K562 (cell line): ENCODE measurements at regions not wholly inside any gene's neighbourhood (a gene's known extent, or its start where the extent isn't known, plus 50 kb on each side); places are given as distances from the start of the nearest gene placed in this dataset.

ENCODE experiments used
- ATAC-seq: fragments of 200-7000 bp; cut with Tn5 transposase; 3 replicates; pipeline ENCODE4 v1.9.1; 2020; ENCODE audit warnings: moderate library complexity
- BruUV-seq: library from RNA; stranded (reverse); fragments of 400-500 nt; replicated peaks from 2 replicates; lab custom pipeline; 2021; lab: Mats Ljungman, UMichigan
- CTCF ChIA-PET: fragments of 300-600 bp; formaldehyde crosslinking; extraction: SDS; loops from one replicate; lab custom pipeline; 2021; ENCODE audit warnings: low intra/inter-chr PET ratio; lab: Yijun Ruan, JAX
- POLR2A ChIA-PET: fragments of 300-600, 350-650 bp; sonication (Branson Sonifier 250); formaldehyde crosslinking; extraction: SDS; loops from one replicate; lab custom pipeline; 2021; ENCODE audit warnings: antibody characterized with exemption, inconsistent platforms; lab: Yijun Ruan, JAX
- DNase-seq, 4 experiments: peaks; one replicate each; pipeline versions ENCODE4 v3.0.0 to v3.0.0-alpha.2; 2011 to 2018; ENCODE audit warnings: low spot score in 3 of 4, mixed read lengths in 3 of 4; ENCODE audit errors: extremely low read depth in 1 of 4
- FAIRE-seq: peaks from 2 replicates; lab custom pipeline; 2011; peaks lifted over from hg19 to GRCh38; lab: Jason Lieb, UNC
- H2AFZ ChIP-seq: 2 replicates; pipeline ENCODE4 v1.6.0; 2011; ENCODE audit warnings: low read depth, low read length, control low read depth, inconsistent platforms
- H3K27ac ChIP-seq: fragments of 200-600 bp; 3 replicates; pipeline ENCODE4 v1.8.0; 2011; ENCODE audit warnings: low read depth, mild to moderate bottlenecking, control low read depth, inconsistent platforms, low read length, moderate library complexity, mixed read lengths; ENCODE audit errors: extremely low read depth
- H3K27me3 ChIP-seq, 2 experiments: fragments of 300-600 bp in 1 of 2; 2 replicates in 1 of 2; 3 replicates in 1 of 2; pipeline versions ENCODE4 v1.6.0 to v1.8.0; 2011; ENCODE audit warnings: inconsistent platforms in 2 of 2, low read length in 2 of 2, mild to moderate bottlenecking in 1 of 2, mixed read lengths in 1 of 2, moderate library complexity in 1 of 2; ENCODE audit not compliant: control insufficient read depth in 2 of 2, insufficient read depth in 2 of 2
- H3K36me3 ChIP-seq: fragments of 300-600 bp; 3 replicates; pipeline ENCODE4 v1.8.0; 2011; ENCODE audit warnings: mild to moderate bottlenecking, low read length, inconsistent platforms; ENCODE audit not compliant: control insufficient read depth, insufficient read depth
- H3K4me1 ChIP-seq, 2 experiments: fragments of 200-600 bp in 1 of 2; replicated peaks in 1 of 2; 2 replicates in 1 of 2; 3 replicates in 1 of 2; pipeline versions ENCODE4 v1.5.1 to v1.8.0; 2011; ENCODE audit warnings: inconsistent platforms in 2 of 2, low read length in 2 of 2, mild to moderate bottlenecking in 1 of 2, mixed read lengths in 1 of 2, moderate library complexity in 1 of 2; ENCODE audit not compliant: control insufficient read depth in 2 of 2, insufficient read depth in 2 of 2
- H3K4me2 ChIP-seq: 2 replicates; pipeline ENCODE4 v1.6.1; 2011; ENCODE audit warnings: low read length, control low read depth, inconsistent platforms, mixed read lengths; ENCODE audit not compliant: insufficient read depth
- H3K4me3 ChIP-seq: fragments of 200-600 bp; sonication (generic), shearing (Covaris generic); 2 replicates; pipeline ENCODE4 v1.5.1; 2016; ENCODE audit warnings: control low read depth, inconsistent platforms
- H3K79me2 ChIP-seq: fragments of 200-600 bp; 3 replicates; pipeline ENCODE4 v1.8.0; 2011; ENCODE audit warnings: low read length, inconsistent platforms; ENCODE audit not compliant: control insufficient read depth, insufficient read depth
- H3K9ac ChIP-seq, 2 experiments: 2 replicates each; pipeline versions ENCODE4 v1.6.0 to v1.6.1; 2011; ENCODE audit warnings: low read depth in 2 of 2, low read length in 2 of 2, control low read depth in 1 of 2, inconsistent platforms in 1 of 2, mild to moderate bottlenecking in 1 of 2, mixed read lengths in 1 of 2; ENCODE audit not compliant: insufficient read depth in 1 of 2
- H3K9me1 ChIP-seq: one replicate; pipeline ENCODE4 v1.6.0; 2011; ENCODE audit warnings: inconsistent platforms, mild to moderate bottlenecking, low read length, moderate library complexity; ENCODE audit not compliant: control insufficient read depth, insufficient read depth
- H3K9me3 ChIP-seq: replicated peaks from 2 replicates; pipeline ENCODE4 v1.5.1; 2011; ENCODE audit warnings: low read depth, low read length, inconsistent platforms; ENCODE audit not compliant: control insufficient read depth, insufficient read depth
- H4K20me1 ChIP-seq: replicated peaks from 2 replicates; pipeline ENCODE4 v1.6.1; 2011; ENCODE audit warnings: low read length, inconsistent platforms, mixed read lengths; ENCODE audit not compliant: control insufficient read depth, insufficient read depth
- C11orf30 ChIP-seq: fragments of 450-650 bp; IDR thresholded peaks from 2 replicates; pipeline ENCODE4 v1.6.1; 2016; ENCODE audit warnings: low read depth, mild to moderate bottlenecking
- FOXP1 ChIP-seq: sonication (generic); formaldehyde crosslinking; IDR thresholded peaks from 2 replicates; pipeline ENCODE4 v1.8.0; 2022; ENCODE audit warnings: mild to moderate bottlenecking, missing genetic modification reagents
- IRF2 ChIP-seq: sonication (generic); formaldehyde crosslinking; IDR thresholded peaks from 2 replicates; pipeline ENCODE4 v1.8.1; 2022; ENCODE audit warnings: mild to moderate bottlenecking, missing genetic modification reagents
- KLF1 ChIP-seq: fragments of 450-650 bp; IDR thresholded peaks from 2 replicates; pipeline ENCODE4 v1.6.1; 2016; ENCODE audit warnings: missing genetic modification characterization, missing compliant biosample characterization
- KLF16 ChIP-seq: IDR thresholded peaks from 2 replicates; pipeline ENCODE4 v1.6.1; 2016; ENCODE audit warnings: antibody characterized with exemption
- MAFF ChIP-seq: IDR thresholded peaks from 2 replicates; pipeline ENCODE4 v1.6.1; 2012; ENCODE audit warnings: low read length, improper control_type of control experiment
- MCM7 ChIP-seq, 2 experiments: fragments of 450-650 bp; IDR thresholded peaks; 2 replicates each; pipeline ENCODE4 v1.6.1; 2016 to 2018
- RBM39 ChIP-seq: fragments of 200-400 bp; formaldehyde crosslinking; optimal IDR thresholded peaks from 2 replicates; pipeline ENCODE3; 2018; ENCODE audit warnings: low read depth, low read length
- ZNF175 ChIP-seq: fragments of 200-800 bp; sonication (Bioruptor generic); IDR thresholded peaks from 2 replicates; pipeline ENCODE4 v1.6.1; 2016; ENCODE audit warnings: low read depth, mild to moderate bottlenecking, missing genetic modification characterization, missing compliant biosample characterization
- ZNF316 ChIP-seq: fragments of 450-650 bp; IDR thresholded peaks from 2 replicates; pipeline ENCODE4 v1.6.1; 2016
- ZNF780A ChIP-seq: fragments of 250-450 bp; sonication (Bioruptor Pico); IDR thresholded peaks from 2 replicates; pipeline ENCODE4 v1.5.0; 2021; ENCODE audit warnings: mild to moderate bottlenecking
- ZSCAN29 ChIP-seq: fragments of 450-650 bp; IDR thresholded peaks from 2 replicates; pipeline ENCODE4 v1.6.1; 2017
- WGBS: fragments of 100-300 bp; shearing (Covaris generic); methylation state at CpG from one replicate; pipeline ENCODE4 v1.1.6; 2016; ENCODE audit warnings: low coverage, mixed read lengths; ENCODE audit not compliant: insufficient coverage; ENCODE audit errors: missing lambda C conversion rate; 5-methylcytosine and 5-hydroxymethylcytosine counted together
- in situ Hi-C: fragments of 300-500 bp; cut with MboI; formaldehyde crosslinking; loops from 4 replicates; pipeline ENCODE4 v1.15.0; 2018; ENCODE audit warnings: inconsistent platforms, mixed read lengths
- intact Hi-C: fragments of 100-400 bp; cut with micrococcal nuclease; formaldehyde crosslinking; loops from 2 replicates; pipeline ENCODE4 v1.14.2; 2022
- TF ChIP-seq, protein P1 (sequence below), 2 experiments: fragments of 450-650 bp in 1 of 2; IDR thresholded peaks; 2 replicates each; pipeline ENCODE4 v1.6.1; 2011 to 2017; ENCODE audit warnings: low read depth in 2 of 2, antibody characterized with exemption in 1 of 2, borderline replicate concordance in 1 of 2, low read length in 1 of 2, mild to moderate bottlenecking in 1 of 2, mixed read lengths in 1 of 2; ENCODE audit not compliant: control insufficient read depth in 1 of 2
- TF ChIP-seq, protein P2 (sequence below): fragments of 450-650 bp; IDR thresholded peaks from 2 replicates; pipeline ENCODE4 v1.6.1; 2016; ENCODE audit warnings: antibody characterized with exemption
- TF ChIP-seq, protein P3 (sequence below): fragments of 250-450 bp; sonication (Bioruptor Pico); IDR thresholded peaks from 2 replicates; pipeline ENCODE4 v1.8.0; 2021; ENCODE audit warnings: borderline replicate concordance, mild to moderate bottlenecking, moderate library complexity; ENCODE audit not compliant: poor library complexity, severe bottlenecking
- TF ChIP-seq, protein P4 (sequence below): sonication (generic); formaldehyde crosslinking; IDR thresholded peaks from 2 replicates; pipeline ENCODE4 v1.8.1; 2023; ENCODE audit warnings: mild to moderate bottlenecking, missing genetic modification reagents, moderate library complexity

DNA sequence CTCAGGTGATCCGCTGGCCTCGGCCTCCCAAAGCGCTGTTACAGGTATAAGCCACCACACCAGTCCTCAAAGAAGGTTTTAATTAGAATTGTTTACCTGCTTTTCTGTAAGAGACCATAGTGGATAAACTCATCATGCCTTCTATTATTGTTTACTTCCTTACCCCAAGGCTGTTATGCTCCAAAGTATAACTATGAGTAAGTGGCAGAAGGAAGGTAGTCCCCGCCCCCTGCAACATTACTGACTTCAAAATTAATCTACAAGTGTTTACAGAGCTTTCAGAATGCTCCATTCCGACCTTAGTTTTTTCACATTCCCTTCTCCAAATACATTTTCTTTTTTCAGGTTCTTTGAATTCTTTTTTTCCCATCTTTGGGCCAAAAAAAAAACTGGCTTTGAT lies 480.5 kb upstream of the NOX3 start (continued):
- no peak for TF ChIP-seq ZNF175 (CRISPR knock-in tag)

DNA sequence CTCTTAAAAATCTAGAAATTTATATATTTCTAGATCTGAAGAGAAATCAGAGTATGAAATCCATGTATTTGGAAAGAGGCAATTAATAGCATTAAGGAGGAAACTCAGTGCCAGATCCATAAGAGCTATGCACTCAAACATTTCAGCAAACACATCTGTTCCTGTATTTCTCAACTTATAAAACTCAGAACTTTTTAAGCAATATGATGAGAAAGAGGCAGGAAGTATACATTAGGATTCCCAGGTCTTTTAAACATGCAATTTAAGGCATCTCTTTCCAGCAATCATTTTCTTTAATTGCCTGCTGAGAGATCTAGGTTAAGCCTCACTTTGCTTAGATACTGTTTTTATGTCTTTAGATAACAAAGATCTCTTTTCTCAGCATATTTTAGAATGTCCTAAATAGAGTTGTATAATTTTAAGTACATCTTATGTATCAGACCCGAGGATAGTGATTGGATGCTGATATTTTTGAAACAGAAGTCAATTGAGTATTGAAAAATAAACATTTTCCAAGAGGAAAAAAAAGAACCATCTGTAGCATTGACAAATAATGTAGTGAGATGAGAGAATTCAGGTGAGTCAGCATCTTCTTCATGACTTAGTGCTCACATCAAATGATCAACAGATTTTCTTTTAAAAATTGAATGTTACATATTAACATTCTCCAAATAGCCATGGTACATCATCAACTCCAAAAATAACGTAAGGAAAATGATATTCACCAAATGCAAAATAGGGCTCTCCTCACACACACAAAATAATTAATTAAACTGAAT lies 461.4 kb upstream of the NOX3 start:
- Histone ChIP-seq H3K9me1 (no peaks in the 10 kb centered on the region), H3K27me3 (no peaks in the 10 kb centered on the region), H3K36me3 (no peaks in the 10 kb centered on the region), H3K4me3 (no peak overlapping the region), H4K20me1 (no peaks in the 10 kb centered on the region), H3K27ac (no peak overlapping the region), H2AFZ (no peak overlapping the region), H3K79me2 (no peaks in the 10 kb centered on the region), H3K4me1 (no peaks in the 10 kb centered on the region), H3K9ac (no peak overlapping the region), H3K9me3 (no peaks in the 10 kb centered on the region; the same call in 1 of the 2 replicates), H3K4me2 (no peak overlapping the region)
- intact Hi-C loops (no loop called here), in situ Hi-C loops (no loop called here)
- ATAC-seq (no peak), DNase-seq (no peak), FAIRE-seq (no peak)
- TF ChIP-seq, protein P1, sequence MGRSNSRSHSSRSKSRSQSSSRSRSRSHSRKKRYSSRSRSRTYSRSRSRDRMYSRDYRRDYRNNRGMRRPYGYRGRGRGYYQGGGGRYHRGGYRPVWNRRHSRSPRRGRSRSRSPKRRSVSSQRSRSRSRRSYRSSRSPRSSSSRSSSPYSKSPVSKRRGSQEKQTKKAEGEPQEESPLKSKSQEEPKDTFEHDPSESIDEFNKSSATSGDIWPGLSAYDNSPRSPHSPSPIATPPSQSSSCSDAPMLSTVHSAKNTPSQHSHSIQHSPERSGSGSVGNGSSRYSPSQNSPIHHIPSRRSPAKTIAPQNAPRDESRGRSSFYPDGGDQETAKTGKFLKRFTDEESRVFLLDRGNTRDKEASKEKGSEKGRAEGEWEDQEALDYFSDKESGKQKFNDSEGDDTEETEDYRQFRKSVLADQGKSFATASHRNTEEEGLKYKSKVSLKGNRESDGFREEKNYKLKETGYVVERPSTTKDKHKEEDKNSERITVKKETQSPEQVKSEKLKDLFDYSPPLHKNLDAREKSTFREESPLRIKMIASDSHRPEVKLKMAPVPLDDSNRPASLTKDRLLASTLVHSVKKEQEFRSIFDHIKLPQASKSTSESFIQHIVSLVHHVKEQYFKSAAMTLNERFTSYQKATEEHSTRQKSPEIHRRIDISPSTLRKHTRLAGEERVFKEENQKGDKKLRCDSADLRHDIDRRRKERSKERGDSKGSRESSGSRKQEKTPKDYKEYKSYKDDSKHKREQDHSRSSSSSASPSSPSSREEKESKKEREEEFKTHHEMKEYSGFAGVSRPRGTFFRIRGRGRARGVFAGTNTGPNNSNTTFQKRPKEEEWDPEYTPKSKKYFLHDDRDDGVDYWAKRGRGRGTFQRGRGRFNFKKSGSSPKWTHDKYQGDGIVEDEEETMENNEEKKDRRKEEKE (IDR thresholded peaks at IDR 0.05; ENCODE audit: borderline replicate concordance in 1 of 2, control insufficient read depth in 1 of 2, low read depth in 2 of 2, low read length in 1 of 2), result no peak
- TF ChIP-seq MCM7 (IDR thresholded peaks at IDR 0.05) (no peak), FOXP1 (CRISPR knock-in tag) (no peak), C11orf30 (0 out of 2 replicates have a peak, but pooled peaks have one; percentile 6), ZNF780A (CRISPR knock-in tag) (no peak), RBM39 (no peak), ZSCAN29 (no peak), KLF16 (no peak), KLF1 (tag) (no peak), ZNF316 (peak; percentile 40; the same call in 1 of the 2 replicates), MAFF (peak; percentile 30), IRF2 (CRISPR knock-in tag) (no peak)
- TF ChIP-seq, protein P2, sequence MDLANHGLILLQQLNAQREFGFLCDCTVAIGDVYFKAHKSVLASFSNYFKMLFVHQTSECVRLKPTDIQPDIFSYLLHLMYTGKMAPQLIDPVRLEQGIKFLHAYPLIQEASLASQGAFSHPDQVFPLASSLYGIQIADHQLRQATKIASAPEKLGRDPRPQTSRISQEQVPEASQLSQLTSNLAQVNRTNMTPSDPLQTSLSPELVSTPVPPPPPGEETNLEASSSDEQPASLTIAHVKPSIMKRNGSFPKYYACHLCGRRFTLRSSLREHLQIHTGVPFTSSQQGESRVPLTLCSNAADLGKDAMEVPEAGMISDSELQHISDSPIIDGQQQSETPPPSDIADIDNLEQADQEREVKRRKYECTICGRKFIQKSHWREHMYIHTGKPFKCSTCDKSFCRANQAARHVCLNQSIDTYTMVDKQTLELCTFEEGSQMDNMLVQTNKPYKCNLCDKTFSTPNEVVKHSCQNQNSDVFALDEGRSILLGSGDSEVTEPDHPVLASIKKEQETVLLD, result no peak
- TF ChIP-seq, protein P3, sequence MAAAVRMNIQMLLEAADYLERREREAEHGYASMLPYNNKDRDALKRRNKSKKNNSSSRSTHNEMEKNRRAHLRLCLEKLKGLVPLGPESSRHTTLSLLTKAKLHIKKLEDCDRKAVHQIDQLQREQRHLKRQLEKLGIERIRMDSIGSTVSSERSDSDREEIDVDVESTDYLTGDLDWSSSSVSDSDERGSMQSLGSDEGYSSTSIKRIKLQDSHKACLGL (CRISPR knock-in tag), result no peak
- TF ChIP-seq, protein P4, sequence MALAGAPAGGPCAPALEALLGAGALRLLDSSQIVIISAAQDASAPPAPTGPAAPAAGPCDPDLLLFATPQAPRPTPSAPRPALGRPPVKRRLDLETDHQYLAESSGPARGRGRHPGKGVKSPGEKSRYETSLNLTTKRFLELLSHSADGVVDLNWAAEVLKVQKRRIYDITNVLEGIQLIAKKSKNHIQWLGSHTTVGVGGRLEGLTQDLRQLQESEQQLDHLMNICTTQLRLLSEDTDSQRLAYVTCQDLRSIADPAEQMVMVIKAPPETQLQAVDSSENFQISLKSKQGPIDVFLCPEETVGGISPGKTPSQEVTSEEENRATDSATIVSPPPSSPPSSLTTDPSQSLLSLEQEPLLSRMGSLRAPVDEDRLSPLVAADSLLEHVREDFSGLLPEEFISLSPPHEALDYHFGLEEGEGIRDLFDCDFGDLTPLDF (CRISPR knock-in tag), result no peak
- WGBS, result 0% methylated on average over 2 of the region's 2 CpGs
- ChIA-PET POLR2A (no interaction called here), CTCF (no interaction called here)
- no TSS peak for BruUV-seq
